ENCODE measurements at regions not wholly inside any gene's neighbourhood (a gene's known extent, or its start where the extent isn't known, plus 50 kb on each side); places are given as distances from the start of the nearest gene placed in this dataset.
"Not testable (repeated sequence)": the region's sequence is repeated elsewhere in the genome, so short reads cannot be mapped to it uniquely, and the experiment has no call there.

- not testable (repeated sequence) for TF ChIP-seq CTCF, POLR2A (IDR thresholded peaks at IDR 0.05)
Measured at GRCh38 chr14:105672450-105673200, 146.2 kb downstream of the TMEM121 start.
